ENCODE measurements at regions not wholly inside any gene's neighbourhood (a gene's known extent, or its start where the extent isn't known, plus 50 kb on each side); places are given as distances from the start of the nearest gene placed in this dataset.
A peak's percentile ranks its signal among the peaks of the same experiment; 100 is the strongest.

- Histone ChIP-seq H4K8ac (ENCODE audit: extremely low read depth, insufficient read depth, low read length) (no peak overlapping the region), H3K18ac (ENCODE audit: extremely low read depth, low read length) (no peak overlapping the region), H3K9me3 (ENCODE audit: insufficient read depth in 2 of 2, low read depth in 1 of 2, low read length in 1 of 2) (no peaks in the 10 kb centered on the region), H2BK12ac (ENCODE audit: low read depth, low read length) (no peak overlapping the region), H3K23ac (ENCODE audit: insufficient read length) (no peak overlapping the region), H4K20me1 (replicated peaks in 1 of 2; ENCODE audit: control insufficient read depth in 1 of 2, insufficient read depth in 2 of 2, low read length in 2 of 2) (no peaks in the 10 kb centered on the region), H4K91ac (replicated peaks; ENCODE audit: insufficient read length, low read length) (no peak overlapping the region), H2AK5ac (ENCODE audit: low read depth, low read length) (no peak overlapping the region), H3K9ac (replicated peaks in 1 of 4; ENCODE audit: extremely low read depth in 1 of 4, low read depth in 3 of 4, low read length in 3 of 4) (no peak overlapping the region; a peak in 2 of 7 replicates), H3K36me3 (ENCODE audit: control insufficient read depth in 2 of 4, insufficient read depth in 4 of 4, low read length in 3 of 4) (no peaks in the 10 kb centered on the region), H3K79me2 (ENCODE audit: control insufficient read depth in 1 of 2, insufficient read depth in 2 of 2, low read length in 2 of 2) (no peaks in the 10 kb centered on the region), H3K4me1 (replicated peaks in 1 of 4; ENCODE audit: control insufficient read depth in 3 of 4, insufficient read depth in 4 of 4, low read length in 3 of 4) (peaks cover 0 to 3% (median 0%) of the 10 kb centered on the region in 4 experiments; a peak in 3 of 7 replicates), H4K5ac (ENCODE audit: insufficient read length, low read depth, low read length) (no peak overlapping the region), H3K4me2 (ENCODE audit: insufficient read depth in 1 of 2, low read depth in 2 of 2, low read length in 2 of 2) (no peak overlapping the region), H3K79me1 (ENCODE audit: low read depth, low read length) (no peaks in the 10 kb centered on the region), H2AFZ (ENCODE audit: low read length) (0 out of 2 replicates have a peak overlapping the region, but pooled peaks have one; percentile 45), H3K27ac (ENCODE audit: low read depth, low read length) (no peak overlapping the region), H3K56ac (replicated peaks; ENCODE audit: insufficient read length, low read depth, low read length) (no peak overlapping the region), H3K27me3 (replicated peaks in 1 of 4; ENCODE audit: control insufficient read depth in 3 of 4, extremely low read depth in 1 of 4, insufficient read depth in 3 of 4, low read length in 3 of 4) (no peaks in the 10 kb centered on the region), H2BK15ac (ENCODE audit: low read length) (no peak overlapping the region), H3K14ac (ENCODE audit: insufficient read length) (no peak overlapping the region), H3K4me3 (ENCODE audit: extremely low read depth in 1 of 4, insufficient read depth in 2 of 4, low read depth in 3 of 4, low read length in 4 of 4) (no peak overlapping the region), H2BK120ac (replicated peaks; ENCODE audit: low read depth, low read length) (no peak overlapping the region), H3K4ac (replicated peaks; ENCODE audit: insufficient read length, low read depth, low read length) (no peak overlapping the region), H3K23me2 (ENCODE audit: low read depth, low read length) (no peaks in the 10 kb centered on the region), H2BK20ac (ENCODE audit: low read length) (no peak overlapping the region), H2BK5ac (ENCODE audit: low read depth, low read length) (no peak overlapping the region)
- TF ChIP-seq SIN3A (conservative IDR thresholded peaks at IDR 0.05 in 1 of 2, IDR thresholded peaks at IDR 0.05 in 1 of 2; ENCODE audit: low read depth in 1 of 2, low read length in 2 of 2) (peak in 1 of 2 experiments; percentile 72; a peak in 2 of 4 replicates), CHD2 (IDR thresholded peaks at IDR 0.05; ENCODE audit: low read length) (no peak)
- TF ChIP-seq, protein P1, sequence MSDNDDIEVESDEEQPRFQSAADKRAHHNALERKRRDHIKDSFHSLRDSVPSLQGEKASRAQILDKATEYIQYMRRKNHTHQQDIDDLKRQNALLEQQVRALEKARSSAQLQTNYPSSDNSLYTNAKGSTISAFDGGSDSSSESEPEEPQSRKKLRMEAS (IDR thresholded peaks at IDR 0.05) = no peak
- DNase-seq (ENCODE audit: low read depth in 1 of 2, low spot score in 2 of 2) (no peak), FAIRE-seq (no peak)
- CTCF ChIA-PET (ENCODE audit: partially characterized antibody) = interaction anchor here (0.5 to 1.8 kb wide), 7 partner anchors 9 to 146 kb away, joined by 3 to 9 read pairs (median 3); no protein-coding TSS in a partner anchor
- POLR2A ChIA-PET (ENCODE audit: partially characterized antibody) = no interaction called here
- 65% methylated on average over 4 of the region's 4 CpGs; no CpG with 5 or more reads in 1 of the 2 experiments for WGBS, 2 experiments (ENCODE audit: extremely low coverage in 1 of 2, insufficient coverage in 1 of 2, insufficient read length in 1 of 2, insufficient replicate concordance in 2 of 2, low coverage in 1 of 2, low lambda C conversion rate in 2 of 2, missing lambda C conversion rate in 1 of 2)
Observed at GRCh38 chr16:22970209-22970865, 156.4 kb downstream of the HS3ST2 start.
